Brain microvascular endothelial cell (primary cell): ENCODE measurements at regions not wholly inside any gene's neighbourhood (a gene's known extent, or its start where the extent isn't known, plus 50 kb on each side); places are given as distances from the start of the nearest gene placed in this dataset.

Experiments
- DNase-seq: peaks from one replicate; pipeline ENCODE4 v3.0.0-alpha.2; 2020
- H3K27ac ChIP-seq: fragments of 250-450 bp; sonication (Bioruptor Pico); 2 replicates; pipeline ENCODE4 v1.5.1; 2020; ENCODE audit warnings: mild to moderate bottlenecking, moderate library complexity
- H3K27me3 ChIP-seq: fragments of 250-450 bp; sonication (Bioruptor Pico); replicated peaks from 2 replicates; pipeline ENCODE4 v1.5.1; 2020; ENCODE audit warnings: mild to moderate bottlenecking
- H3K36me3 ChIP-seq: fragments of 250-450 bp; sonication (Bioruptor Pico); replicated peaks from 2 replicates; pipeline ENCODE4 v1.5.1; 2020; ENCODE audit warnings: mild to moderate bottlenecking
- H3K4me3 ChIP-seq: 2 replicates; pipeline ENCODE4 v1.5.1; 2011; ENCODE audit warnings: low read depth, mild to moderate bottlenecking, control low read depth, low read length, moderate library complexity
- in situ Hi-C: cut with HindIII; loops from 2 replicates; pipeline ENCODE4 v1.10.0; 2017; ENCODE audit warnings: low sequenced_read_pairs, low pct_ligation_motif_present
- TF ChIP-seq, protein P1 (sequence below): IDR thresholded peaks from 2 replicates; pipeline ENCODE4 v1.5.1; 2011; ENCODE audit warnings: low read depth, mild to moderate bottlenecking, moderate library complexity, low read length, control low read depth, inconsistent platforms; ENCODE audit errors: missing control alignments

DNA sequence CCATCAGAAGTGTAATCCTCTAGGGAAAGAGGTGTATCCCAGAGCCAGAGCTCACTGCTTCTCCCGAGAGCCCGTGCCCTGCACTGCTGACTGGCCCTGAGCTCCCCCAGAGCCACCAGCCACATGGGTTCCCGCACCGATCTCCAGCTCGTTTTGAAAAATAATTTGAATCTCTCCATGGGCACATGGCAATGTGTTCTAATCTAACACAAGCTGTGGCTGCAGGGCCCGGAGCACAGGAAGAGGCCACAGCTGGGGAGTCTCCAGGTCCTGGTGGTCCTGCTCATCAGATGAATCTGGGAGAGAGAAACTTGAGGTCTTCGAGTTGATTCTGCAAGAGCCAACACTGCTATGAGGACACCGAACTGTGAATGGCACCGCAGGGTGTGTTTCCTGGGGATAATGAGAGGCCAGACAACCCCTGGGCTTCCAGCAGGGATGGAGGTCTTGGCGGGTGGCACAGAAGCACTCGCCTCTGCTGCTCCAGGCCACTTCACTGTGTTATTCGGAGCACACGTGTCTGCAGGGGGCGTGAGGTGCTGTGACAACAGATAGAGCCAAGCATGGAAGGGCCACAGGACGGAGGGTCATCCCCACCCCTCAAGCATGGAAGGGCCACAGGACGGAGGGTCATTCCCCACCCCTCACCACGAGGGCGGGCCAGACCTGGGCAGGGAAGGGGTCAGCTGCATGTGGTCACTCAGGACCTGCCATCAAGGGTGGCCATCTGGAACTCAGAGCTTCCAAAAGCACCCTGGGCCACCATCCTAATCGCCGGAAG is 196.8 kb downstream of the NDUFA10 start:
- no peak for DNase-seq
- no peak overlapping the region for H3K4me3 ChIP-seq
- in situ Hi-C loops = no loop called here

DNA sequence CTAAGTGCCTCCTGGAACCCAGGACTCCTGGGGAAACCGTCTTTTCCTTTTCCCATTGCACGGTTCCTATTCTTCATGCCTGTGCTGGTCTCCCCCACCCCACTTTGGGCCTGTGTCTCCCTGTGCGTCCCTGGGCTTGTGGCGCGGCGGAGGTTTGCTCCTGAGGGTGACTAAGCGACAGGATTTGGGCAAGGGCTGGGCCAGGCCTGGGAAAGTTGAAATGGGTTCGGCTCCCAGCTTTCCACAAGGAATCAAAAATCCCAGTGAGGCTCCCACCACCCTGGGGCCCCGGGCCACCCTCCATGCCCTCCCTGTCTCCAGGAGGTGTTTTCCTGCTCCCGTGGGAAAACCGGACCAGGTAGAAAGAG is 197.6 kb downstream of the NDUFA10 start:
- H3K36me3 ChIP-seq = no peaks in the 10 kb centered on the region
- H3K27me3 ChIP-seq = no peaks in the 10 kb centered on the region
- no peak overlapping the region for H3K27ac ChIP-seq
- DNase-seq = no peak
- TF ChIP-seq, protein P1, sequence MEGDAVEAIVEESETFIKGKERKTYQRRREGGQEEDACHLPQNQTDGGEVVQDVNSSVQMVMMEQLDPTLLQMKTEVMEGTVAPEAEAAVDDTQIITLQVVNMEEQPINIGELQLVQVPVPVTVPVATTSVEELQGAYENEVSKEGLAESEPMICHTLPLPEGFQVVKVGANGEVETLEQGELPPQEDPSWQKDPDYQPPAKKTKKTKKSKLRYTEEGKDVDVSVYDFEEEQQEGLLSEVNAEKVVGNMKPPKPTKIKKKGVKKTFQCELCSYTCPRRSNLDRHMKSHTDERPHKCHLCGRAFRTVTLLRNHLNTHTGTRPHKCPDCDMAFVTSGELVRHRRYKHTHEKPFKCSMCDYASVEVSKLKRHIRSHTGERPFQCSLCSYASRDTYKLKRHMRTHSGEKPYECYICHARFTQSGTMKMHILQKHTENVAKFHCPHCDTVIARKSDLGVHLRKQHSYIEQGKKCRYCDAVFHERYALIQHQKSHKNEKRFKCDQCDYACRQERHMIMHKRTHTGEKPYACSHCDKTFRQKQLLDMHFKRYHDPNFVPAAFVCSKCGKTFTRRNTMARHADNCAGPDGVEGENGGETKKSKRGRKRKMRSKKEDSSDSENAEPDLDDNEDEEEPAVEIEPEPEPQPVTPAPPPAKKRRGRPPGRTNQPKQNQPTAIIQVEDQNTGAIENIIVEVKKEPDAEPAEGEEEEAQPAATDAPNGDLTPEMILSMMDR = no peak
- H3K4me3 ChIP-seq = no peak overlapping the region
- in situ Hi-C loops = no loop called here

More for the DNA sequence above, 196.8 kb downstream of the NDUFA10 start:
- TF ChIP-seq, protein P1 = no peak
- H3K27ac ChIP-seq = no peak overlapping the region
- no peaks in the 10 kb centered on the region for H3K27me3 ChIP-seq
- H3K36me3 ChIP-seq = no peaks in the 10 kb centered on the region

DNA sequence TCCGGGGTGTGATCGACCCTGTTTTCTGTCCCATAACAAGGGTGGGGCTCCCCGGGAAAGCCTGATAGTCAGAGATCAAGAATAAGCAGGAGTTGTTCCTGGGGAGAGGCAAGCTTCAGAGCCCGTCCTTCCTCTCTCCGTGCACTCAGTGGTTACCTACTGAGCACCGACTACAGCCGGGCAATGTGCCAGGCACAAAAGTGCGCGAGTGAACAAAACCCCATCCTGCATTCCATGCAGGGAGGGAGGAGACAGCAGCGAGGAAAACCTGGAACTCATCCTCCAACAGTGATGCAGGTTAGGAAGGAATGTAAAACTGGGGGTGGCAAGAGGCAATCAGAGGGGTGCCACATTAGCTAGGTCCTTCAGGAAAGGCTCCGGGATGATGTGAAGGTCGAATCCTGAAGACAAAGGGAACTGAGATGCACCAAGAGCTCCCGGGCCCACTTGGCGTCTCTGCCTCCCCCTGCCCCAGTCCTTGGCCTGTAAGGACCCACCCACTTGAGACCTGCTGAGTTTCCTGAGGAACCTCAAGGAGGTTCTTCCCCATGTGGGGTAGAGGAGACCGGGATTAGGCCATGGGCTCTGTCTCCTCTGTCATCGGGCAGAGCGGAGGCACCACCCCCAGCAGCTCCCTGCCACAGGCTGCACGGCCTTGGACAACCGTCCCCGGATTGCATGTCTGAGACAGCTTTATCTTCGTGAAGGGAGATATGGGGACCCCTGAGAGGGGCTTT is 198.2 kb downstream of the NDUFA10 start:
- in situ Hi-C loops = no loop called here
- TF ChIP-seq, protein P1 = no peak
- Histone ChIP-seq H3K27ac (no peak overlapping the region), H3K27me3 (no peaks in the 10 kb centered on the region), H3K4me3 (no peak overlapping the region), H3K36me3 (no peaks in the 10 kb centered on the region)
- DNase-seq = no peak

DNA sequence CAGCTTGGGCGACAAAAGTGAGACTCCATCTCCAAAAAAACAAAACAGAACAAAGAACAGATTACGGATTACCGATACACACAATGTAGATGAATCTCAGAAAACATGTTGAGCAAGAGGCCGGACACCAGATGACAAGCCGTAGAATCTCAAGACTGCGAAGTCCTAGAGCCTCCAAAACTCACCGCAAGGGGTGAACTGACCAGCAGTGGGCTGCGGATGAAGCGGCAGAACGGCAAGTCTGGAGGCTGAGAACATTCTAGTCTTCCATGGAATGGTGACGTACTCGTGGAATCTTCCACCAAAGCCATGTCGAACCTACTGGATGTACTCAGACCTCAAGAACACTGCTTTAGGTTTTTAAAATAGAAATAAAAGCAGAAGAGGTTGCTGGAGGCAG is 198.8 kb downstream of the NDUFA10 start:
- no peak for DNase-seq

DNA sequence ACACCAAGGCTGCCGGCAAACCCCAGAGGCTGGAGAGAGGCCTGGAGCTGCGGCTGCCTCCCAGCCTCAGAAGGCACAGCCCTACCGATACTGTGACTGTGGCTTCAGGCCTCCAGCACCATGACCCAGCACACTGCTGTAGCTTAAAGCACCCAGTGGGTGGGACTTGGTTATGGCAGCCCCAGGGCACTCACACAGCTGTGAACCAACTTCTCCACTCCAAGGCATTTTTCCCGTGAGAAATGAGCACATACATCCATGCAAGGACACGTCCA is 199.5 kb downstream of the NDUFA10 start:
- Histone ChIP-seq H3K27ac (no peak overlapping the region), H3K27me3 (no peaks in the 10 kb centered on the region), H3K4me3 (no peak overlapping the region), H3K36me3 (no peaks in the 10 kb centered on the region)
- in situ Hi-C loops = no loop called here
- DNase-seq = no peak
- TF ChIP-seq, protein P1 = no peak

More for the DNA sequence above, 198.8 kb downstream of the NDUFA10 start:
- no peak overlapping the region for H3K4me3 ChIP-seq
- H3K27me3 ChIP-seq = no peaks in the 10 kb centered on the region
- TF ChIP-seq, protein P1 = no peak
- H3K36me3 ChIP-seq = no peaks in the 10 kb centered on the region
- in situ Hi-C loops = no loop called here
- no peak overlapping the region for H3K27ac ChIP-seq
